Activated T-cell treated with anti-CD3 and anti-CD28 coated beads, Interleukin-2, amount 50 U/mL, for 24 hours (primary cell): ENCODE measurements at regions not wholly inside any gene's neighbourhood (a gene's known extent, or its start where the extent isn't known, plus 50 kb on each side); places are given as distances from the start of the nearest gene placed in this dataset.

Experiments
- DNase-seq: peaks from one replicate; pipeline ENCODE4 v3.0.0-alpha.2; 2020
- H3K27ac Mint-ChIP-seq: 2 replicates; pipeline ENCODE4 v1.8.0; 2020; ENCODE audit warnings: mild to moderate bottlenecking, mixed read lengths
- H3K27me3 Mint-ChIP-seq: 2 replicates; pipeline ENCODE4 v1.8.0; 2020; ENCODE audit warnings: mixed read lengths
- H3K36me3 Mint-ChIP-seq: 2 replicates; pipeline ENCODE4 v1.8.0; 2020; ENCODE audit warnings: low read depth, mixed read lengths
- H3K4me1 Mint-ChIP-seq: 2 replicates; pipeline ENCODE4 v1.8.0; 2020; ENCODE audit warnings: low read depth, mixed read lengths
- H3K4me3 Mint-ChIP-seq: 2 replicates; pipeline ENCODE4 v1.8.0; 2020; ENCODE audit warnings: mild to moderate bottlenecking, moderate library complexity, mixed read lengths
- H3K9me3 Mint-ChIP-seq: 2 replicates; pipeline ENCODE4 v1.8.0; 2020; ENCODE audit warnings: mixed read lengths

DNA sequence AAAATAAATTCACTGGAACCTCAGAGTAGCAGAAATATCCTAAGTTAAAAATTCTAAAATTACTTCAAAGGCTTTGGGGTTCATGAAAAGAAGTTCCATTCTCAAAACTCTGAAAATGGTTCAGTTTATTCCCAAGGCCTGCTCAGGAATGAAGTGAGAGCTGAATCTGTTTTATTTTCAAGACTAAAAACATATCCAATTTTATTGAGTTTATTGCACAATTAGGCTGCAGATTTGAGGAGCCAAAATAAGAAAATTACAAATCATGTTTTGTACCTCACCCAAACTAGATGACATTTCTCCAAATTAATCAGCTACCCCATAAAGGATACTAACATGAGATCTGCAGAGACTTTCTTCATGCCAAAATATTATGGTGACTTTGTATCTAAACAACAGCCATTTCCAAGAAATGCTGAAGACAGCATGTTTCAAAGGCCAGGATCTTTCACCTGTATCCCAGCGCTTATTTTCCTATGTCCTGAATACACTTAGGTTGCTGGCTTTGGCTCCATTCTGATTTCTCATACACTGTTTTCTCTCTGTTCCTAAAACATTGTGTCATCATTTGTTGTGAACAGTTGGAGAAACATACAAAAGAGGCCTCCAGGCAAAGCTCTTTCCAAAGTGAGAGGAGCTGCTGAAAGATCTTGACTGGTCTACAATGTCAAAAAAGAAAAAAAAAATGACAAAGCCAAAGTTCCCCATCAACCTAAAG, 85.7 kb upstream of the F13A1 start:
- H3K4me3 Mint-ChIP-seq, result no peak overlapping the region
- H3K27ac Mint-ChIP-seq, result no peak overlapping the region
- H3K27me3 Mint-ChIP-seq, result peaks cover 22% of the 10 kb centered on the region
- H3K36me3 Mint-ChIP-seq, result no peaks in the 10 kb centered on the region
- DNase-seq, result no peak
- H3K4me1 Mint-ChIP-seq, result no peaks in the 10 kb centered on the region
- no peaks in the 10 kb centered on the region for H3K9me3 Mint-ChIP-seq

DNA sequence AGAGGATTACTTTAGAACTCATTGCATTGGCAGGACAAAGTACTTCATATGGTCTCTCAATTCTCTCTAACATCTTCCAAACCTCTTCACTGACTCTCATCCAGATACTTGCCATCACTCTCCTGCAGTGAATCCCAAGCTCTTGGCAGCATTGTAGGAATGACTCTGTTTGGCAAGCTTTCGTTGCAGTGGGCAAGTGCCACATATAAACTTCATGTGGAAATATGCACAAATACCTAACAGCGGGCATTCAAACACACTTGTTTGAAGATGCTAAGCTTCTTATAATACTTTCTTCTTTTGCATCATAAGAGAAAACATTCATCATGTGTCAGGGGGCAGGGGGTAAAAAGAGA, 86.2 kb upstream of the F13A1 start:
- peaks cover 20% of the 10 kb centered on the region for H3K27me3 Mint-ChIP-seq
- H3K27ac Mint-ChIP-seq, result no peak overlapping the region
- no peaks in the 10 kb centered on the region for H3K36me3 Mint-ChIP-seq
- no peak for DNase-seq
- no peaks in the 10 kb centered on the region for H3K4me1 Mint-ChIP-seq
- no peak overlapping the region for H3K4me3 Mint-ChIP-seq
- H3K9me3 Mint-ChIP-seq, result no peaks in the 10 kb centered on the region

GRCh38 chr6:6407071-6407741, 86.7 kb upstream of the F13A1 start:
- peaks cover 17% of the 10 kb centered on the region for H3K27me3 Mint-ChIP-seq
- H3K4me1 Mint-ChIP-seq, result no peaks in the 10 kb centered on the region
- no peak overlapping the region for H3K4me3 Mint-ChIP-seq
- H3K36me3 Mint-ChIP-seq, result no peaks in the 10 kb centered on the region
- no peak for DNase-seq
- no peak overlapping the region for H3K27ac Mint-ChIP-seq
- H3K9me3 Mint-ChIP-seq, result no peaks in the 10 kb centered on the region

DNA sequence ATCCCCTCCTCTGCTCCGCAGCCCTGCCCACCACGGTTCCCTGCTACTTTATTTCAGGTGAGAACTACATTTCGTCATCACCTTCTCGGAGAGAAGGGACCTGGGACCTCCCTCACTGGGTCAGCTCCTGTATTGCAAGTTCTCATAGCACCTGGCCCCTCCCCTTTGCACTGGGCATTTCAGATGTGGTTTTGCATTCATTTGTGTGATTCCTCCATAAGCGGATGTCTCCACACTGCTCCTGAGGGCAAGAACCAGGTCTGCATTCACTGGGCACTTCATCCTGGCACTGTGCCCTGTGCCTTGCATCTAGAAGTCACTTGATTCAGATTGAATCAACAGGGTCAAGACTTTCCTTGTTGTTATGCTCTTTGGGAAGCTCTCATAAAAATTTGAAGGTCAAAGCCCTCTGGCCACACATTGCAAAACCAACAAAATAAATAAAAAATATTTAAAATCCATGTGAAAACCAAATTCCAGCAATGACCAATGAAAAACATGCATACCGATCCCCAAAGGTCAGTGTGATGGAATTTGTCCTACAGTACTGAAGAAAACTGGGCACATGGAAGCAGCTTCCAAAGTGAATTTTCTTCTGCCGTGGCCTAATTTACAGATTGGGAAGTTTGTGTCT, 89.1 kb upstream of the F13A1 start:
- Mint-ChIP-seq H3K4me1 (no peaks in the 10 kb centered on the region), H3K36me3 (no peaks in the 10 kb centered on the region), H3K4me3 (no peak overlapping the region), H3K27me3 (peaks cover 18% of the 10 kb centered on the region), H3K9me3 (no peaks in the 10 kb centered on the region), H3K27ac (no peak overlapping the region)
- DNase-seq, result no peak

DNA sequence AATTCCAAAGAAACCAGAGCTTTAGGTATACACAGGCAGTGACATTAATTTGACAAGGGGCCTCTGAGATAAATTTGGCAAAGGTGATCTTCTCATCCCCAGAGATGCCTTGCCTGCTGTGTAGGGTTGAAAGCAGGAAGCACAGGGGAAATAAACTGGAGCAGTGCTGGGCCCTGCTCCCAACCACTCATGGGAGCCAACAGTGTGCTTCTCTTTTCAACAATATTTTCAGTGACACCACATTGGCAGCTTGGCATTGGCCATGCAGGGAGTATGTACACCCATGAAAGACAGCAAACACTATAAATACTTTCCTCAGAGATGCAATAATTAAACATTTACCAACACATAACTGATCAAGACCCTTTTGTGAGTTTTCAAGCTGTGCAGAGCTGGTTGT, 90.7 kb upstream of the F13A1 start:
- H3K9me3 Mint-ChIP-seq, result no peaks in the 10 kb centered on the region
- H3K4me3 Mint-ChIP-seq, result no peak overlapping the region
- no peaks in the 10 kb centered on the region for H3K36me3 Mint-ChIP-seq
- no peaks in the 10 kb centered on the region for H3K4me1 Mint-ChIP-seq
- H3K27me3 Mint-ChIP-seq, result peaks cover 18% of the 10 kb centered on the region
- H3K27ac Mint-ChIP-seq, result no peak overlapping the region
- no peak for DNase-seq

DNA sequence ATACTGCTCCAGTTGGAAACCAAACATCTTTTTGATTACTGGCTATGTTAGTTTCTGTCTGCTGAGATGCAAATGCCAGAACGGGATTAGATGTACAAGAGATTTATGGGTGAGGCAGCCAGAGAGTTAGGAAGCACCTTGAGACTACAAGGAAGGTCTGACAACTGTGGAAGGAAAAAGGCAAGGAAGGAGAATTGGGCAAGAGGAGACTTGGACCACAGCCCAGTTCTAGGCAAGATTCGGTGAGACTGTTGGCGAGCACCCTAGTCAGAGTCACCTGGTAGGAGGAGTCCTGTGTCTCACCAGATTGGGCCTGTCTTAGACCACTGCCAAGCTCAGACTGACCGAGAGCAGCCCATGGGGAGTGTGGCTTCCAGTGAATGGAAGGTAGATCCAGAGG, 91.8 kb upstream of the F13A1 start:
- no peak for DNase-seq
- Mint-ChIP-seq H3K9me3 (no peaks in the 10 kb centered on the region), H3K4me3 (no peak overlapping the region), H3K36me3 (no peaks in the 10 kb centered on the region), H3K27me3 (peaks cover 18% of the 10 kb centered on the region), H3K4me1 (no peaks in the 10 kb centered on the region), H3K27ac (no peak overlapping the region)

- no peak overlapping the region for H3K27ac Mint-ChIP-seq
- peaks cover 18% of the 10 kb centered on the region for H3K27me3 Mint-ChIP-seq
- no peaks in the 10 kb centered on the region for H3K36me3 Mint-ChIP-seq
- H3K9me3 Mint-ChIP-seq, result no peaks in the 10 kb centered on the region
- H3K4me3 Mint-ChIP-seq, result no peak overlapping the region
- H3K4me1 Mint-ChIP-seq, result no peaks in the 10 kb centered on the region
- DNase-seq, result no peak
These were observed 92.2 kb upstream of the F13A1 start for GRCh38 chr6:6412700-6413099.

DNA sequence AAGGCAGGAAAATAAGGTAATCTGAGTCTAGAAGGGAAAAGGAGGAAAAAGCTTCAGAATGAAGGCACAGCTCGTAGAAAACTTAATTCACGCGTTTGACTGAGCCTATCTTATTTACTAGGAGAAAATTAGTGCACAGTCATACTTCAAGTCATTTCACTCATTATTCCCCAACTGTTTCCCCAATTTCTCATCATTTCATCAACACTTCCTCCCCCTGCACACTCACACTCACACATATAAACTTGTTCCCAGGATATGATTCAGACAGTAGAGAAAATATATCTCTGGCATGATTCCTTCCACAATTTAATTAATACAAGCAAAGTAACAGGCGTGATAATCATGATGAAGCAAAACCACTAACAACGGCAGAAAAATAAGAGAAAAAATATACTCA, 94.5 kb upstream of the F13A1 start:
- peaks cover 10% of the 10 kb centered on the region for H3K27me3 Mint-ChIP-seq
- DNase-seq, result no peak
- H3K4me3 Mint-ChIP-seq, result no peak overlapping the region
- no peaks in the 10 kb centered on the region for H3K36me3 Mint-ChIP-seq
- no peak overlapping the region for H3K27ac Mint-ChIP-seq
- H3K4me1 Mint-ChIP-seq, result no peaks in the 10 kb centered on the region
- no peaks in the 10 kb centered on the region for H3K9me3 Mint-ChIP-seq

DNA sequence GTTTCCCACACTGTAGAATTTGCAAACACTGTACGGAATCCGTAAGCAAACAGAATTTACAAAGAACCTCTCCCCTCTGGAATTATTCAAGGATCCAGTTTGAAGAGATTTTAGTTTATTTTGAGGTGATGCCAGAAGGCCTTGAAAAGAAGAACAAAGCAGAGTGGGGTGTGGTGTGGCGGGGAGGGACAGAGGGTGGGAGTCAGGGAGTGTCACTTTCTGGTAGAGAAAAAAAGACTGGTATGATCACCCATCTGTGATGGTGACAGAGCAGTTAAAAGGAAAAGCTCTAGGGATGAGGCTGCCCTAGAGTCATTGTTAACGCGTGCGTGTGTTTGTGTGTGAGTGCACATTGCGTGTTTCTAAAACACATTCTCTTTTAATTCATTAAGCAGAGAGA, 97.0 kb upstream of the F13A1 start:
- Mint-ChIP-seq H3K9me3 (no peaks in the 10 kb centered on the region), H3K27me3 (peaks cover 16% of the 10 kb centered on the region), H3K4me1 (no peaks in the 10 kb centered on the region), H3K36me3 (no peaks in the 10 kb centered on the region), H3K4me3 (no peak overlapping the region), H3K27ac (no peak overlapping the region)
- DNase-seq, result no peak

DNA sequence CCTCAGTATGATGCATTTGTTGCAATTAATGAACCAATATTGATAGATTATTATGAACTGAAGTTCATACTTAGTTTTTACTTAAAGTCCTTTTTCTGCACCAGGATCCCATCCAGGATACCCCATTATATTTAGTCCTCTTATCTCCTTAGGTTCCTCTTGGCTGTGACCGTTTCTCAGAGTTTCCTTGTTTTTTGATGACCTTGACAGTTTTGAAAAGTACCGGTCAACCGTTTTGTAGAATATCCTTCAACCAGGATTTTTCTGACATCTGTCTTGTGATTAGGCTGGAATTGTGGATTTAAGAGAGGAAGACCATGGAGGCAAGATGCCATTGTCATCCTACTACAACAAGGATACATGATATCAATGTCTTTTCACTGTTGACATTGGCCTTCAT, 98.0 kb upstream of the F13A1 start:
- no peak for DNase-seq
- Mint-ChIP-seq H3K4me1 (no peaks in the 10 kb centered on the region), H3K27ac (no peak overlapping the region), H3K4me3 (no peak overlapping the region), H3K27me3 (peaks cover 19% of the 10 kb centered on the region), H3K36me3 (no peaks in the 10 kb centered on the region), H3K9me3 (peaks cover 4% of the 10 kb centered on the region)

DNA sequence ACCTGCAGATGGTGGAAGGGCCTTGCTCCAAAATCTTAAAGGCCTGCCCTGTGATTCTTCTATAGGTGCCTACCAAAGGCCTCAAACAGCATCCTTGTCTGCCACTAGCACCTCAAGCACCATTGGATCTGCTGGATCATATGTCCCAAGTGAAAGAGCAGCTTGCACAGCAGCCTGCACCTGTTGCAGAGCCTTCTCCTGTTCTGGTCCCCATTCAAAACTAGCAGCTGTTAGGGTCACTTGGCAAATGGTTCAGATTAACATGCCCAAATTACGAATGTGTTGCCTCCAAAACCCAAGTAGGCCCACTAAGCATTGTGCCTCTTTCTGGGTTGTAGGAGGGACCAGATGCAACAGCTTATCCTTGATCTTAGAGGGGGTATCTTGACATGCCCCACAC, 99.6 kb upstream of the F13A1 start:
- Mint-ChIP-seq H3K27me3 (peaks cover 31% of the 10 kb centered on the region), H3K36me3 (no peaks in the 10 kb centered on the region), H3K4me3 (no peak overlapping the region), H3K9me3 (peaks cover 17% of the 10 kb centered on the region), H3K27ac (no peak overlapping the region), H3K4me1 (no peaks in the 10 kb centered on the region)
- no peak for DNase-seq

- H3K36me3 Mint-ChIP-seq, result no peaks in the 10 kb centered on the region
- H3K9me3 Mint-ChIP-seq, result peaks cover 6% of the 10 kb centered on the region
- DNase-seq, result no peak
These were observed 113.7 kb upstream of the F13A1 start for GRCh38 chr6:6434151-6434550.

GRCh38 chr6:6434723-6435122, 114.3 kb upstream of the F13A1 start:
- H3K9me3 Mint-ChIP-seq, result peaks cover 6% of the 10 kb centered on the region
- no peaks in the 10 kb centered on the region for H3K36me3 Mint-ChIP-seq
- no peaks in the 10 kb centered on the region for H3K4me1 Mint-ChIP-seq
- DNase-seq, result no peak
- peaks cover 23% of the 10 kb centered on the region for H3K27me3 Mint-ChIP-seq
- no peak overlapping the region for H3K4me3 Mint-ChIP-seq
- H3K27ac Mint-ChIP-seq, result no peak overlapping the region

More at GRCh38 chr6:6434151-6434550, 113.7 kb upstream of the F13A1 start:
- H3K4me3 Mint-ChIP-seq, result no peak overlapping the region
- no peak overlapping the region for H3K27ac Mint-ChIP-seq
- no peaks in the 10 kb centered on the region for H3K4me1 Mint-ChIP-seq
- H3K27me3 Mint-ChIP-seq, result peaks cover 23% of the 10 kb centered on the region

DNA sequence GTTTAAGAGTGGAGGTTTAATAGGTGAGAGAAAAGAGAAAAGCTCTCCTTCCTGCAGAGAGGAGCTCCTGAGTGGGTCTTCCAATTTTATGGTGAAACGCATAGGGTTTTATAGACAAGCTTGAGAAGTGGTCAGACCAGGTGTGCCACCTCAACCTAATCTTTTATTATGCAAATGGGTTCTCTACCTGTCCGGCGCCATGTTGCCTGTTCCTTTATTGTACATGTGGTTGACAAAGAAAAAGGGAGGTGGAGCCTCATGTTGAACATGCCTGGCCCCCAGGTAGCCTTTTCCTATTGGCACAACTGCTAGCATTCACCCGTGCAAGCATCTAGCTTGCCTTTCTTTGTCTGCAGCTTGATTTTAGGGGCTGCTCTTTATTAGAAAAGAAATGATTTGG, 115.9 kb upstream of the F13A1 start:
- Mint-ChIP-seq H3K9me3 (peaks cover 6% of the 10 kb centered on the region), H3K36me3 (no peaks in the 10 kb centered on the region), H3K27ac (no peak overlapping the region), H3K4me1 (no peaks in the 10 kb centered on the region), H3K27me3 (peaks cover 23% of the 10 kb centered on the region), H3K4me3 (no peak overlapping the region)
- DNase-seq, result no peak

- Mint-ChIP-seq H3K36me3 (no peaks in the 10 kb centered on the region), H3K27ac (no peak overlapping the region), H3K27me3 (peaks cover 23% of the 10 kb centered on the region), H3K4me1 (no peaks in the 10 kb centered on the region), H3K9me3 (peaks cover 6% of the 10 kb centered on the region), H3K4me3 (no peak overlapping the region)
- DNase-seq, result no peak
These were observed 116.5 kb upstream of the F13A1 start for GRCh38 chr6:6436946-6437345.
